Activated naive CD4-positive, alpha-beta T cell treated with anti-CD3 and anti-CD28 coated beads, Interleukin-2, amount 50 U/mL, for 16 hours (primary cell): ENCODE measurements at regions not wholly inside any gene's neighbourhood (a gene's known extent, or its start where the extent isn't known, plus 50 kb on each side); places are given as distances from the start of the nearest gene placed in this dataset.
"Not testable (repeated sequence)": the region's sequence is repeated elsewhere in the genome, so short reads cannot be mapped to it uniquely, and the experiment has no call there.

ENCODE experiments used
- DNase-seq: peaks from one replicate; pipeline ENCODE4 v3.0.0-alpha.2; 2020

DNA sequence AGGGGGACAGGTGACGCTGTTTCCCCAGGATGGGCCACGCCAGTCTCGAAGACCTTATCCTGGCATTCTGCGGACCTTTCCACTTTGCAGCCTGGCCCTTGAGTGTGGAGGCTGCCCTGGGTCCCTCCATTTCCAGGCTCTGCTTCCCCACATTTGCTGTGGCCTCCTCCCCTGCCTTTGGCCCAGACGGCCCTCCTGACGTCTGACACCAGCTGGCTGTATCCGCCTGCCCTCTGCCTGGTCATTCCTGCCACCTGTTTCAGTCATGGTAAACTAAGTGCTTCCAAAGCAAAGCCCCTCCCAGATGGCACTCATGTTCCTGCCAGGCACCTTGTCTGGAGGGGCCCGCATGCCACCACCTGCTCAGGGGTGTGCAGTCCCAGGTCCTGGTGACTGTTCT, 95.1 kb downstream of the ASB1 start:
- no peak for DNase-seq

DNA sequence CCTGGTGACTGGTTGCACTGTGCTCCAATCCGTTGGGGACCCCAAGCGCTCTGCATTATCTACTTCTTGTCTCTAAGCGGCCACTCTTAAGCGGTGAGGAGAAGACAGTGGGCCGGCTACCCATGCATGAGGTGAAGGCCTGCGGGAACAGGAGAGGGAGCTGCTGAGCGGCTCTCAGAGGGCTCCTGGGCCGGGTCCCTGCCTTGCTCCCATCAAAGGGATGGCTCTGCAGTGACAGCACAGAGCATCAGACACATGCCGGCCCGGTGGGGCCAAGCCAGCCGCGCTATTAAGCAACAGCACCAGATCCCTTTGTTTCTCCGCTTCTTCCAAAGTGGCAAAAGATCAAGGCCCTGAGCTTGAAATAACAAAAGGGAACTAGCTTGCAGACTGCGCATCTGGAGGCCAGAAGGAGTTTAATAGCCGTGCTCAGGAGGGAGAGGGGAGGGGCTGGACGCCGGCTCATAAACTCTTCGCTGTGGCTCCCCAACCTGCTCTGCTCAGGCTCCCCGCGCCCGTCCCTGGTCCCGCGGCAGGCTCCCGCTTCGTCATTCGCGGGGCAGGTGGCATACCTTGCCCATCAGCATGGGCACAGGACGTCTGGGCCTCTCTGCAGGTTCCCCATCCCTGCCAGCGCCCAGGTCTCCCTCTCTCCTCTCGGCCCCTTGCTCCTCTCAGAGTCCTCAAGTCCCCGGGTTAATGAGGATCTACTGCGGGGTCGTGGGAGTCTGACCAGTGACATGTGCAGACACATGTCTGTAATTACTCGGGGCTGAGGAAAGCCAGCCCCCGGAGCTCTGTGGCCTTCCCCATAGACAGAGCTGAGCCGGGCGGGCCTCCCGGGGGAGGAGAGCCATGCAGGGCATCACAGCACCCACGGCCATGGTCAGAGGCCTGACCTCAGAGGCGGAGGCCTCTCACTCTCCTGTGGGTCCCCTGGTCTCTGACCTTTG, 96.7 kb downstream of the ASB1 start:
- no peak for DNase-seq

DNA sequence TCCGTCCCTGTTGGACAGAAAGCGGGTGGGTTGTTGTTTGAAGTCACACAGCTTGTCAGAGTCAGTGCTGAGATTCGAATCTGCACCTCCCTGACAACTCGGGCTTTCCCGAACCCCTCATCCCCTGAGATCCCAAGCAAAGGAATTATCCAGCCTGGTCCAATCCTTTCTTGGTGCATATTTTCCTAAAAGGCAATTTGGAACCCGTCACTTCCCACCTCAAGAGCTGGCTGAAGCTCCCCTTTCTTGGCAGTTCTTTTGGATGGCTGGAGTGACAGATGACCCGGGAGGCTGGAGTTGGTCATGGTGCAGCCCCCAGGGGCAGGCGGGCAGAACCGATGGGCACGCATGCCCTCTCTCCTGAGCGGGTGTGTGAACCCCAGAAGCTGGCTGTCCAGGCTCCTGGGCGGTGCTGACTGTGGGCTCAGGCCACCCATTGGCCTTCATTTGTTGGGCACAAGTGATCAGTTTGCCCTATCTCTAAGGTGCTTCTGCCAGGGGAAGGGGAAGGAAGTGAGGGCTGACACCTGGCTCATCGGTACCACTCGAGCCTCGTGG, 97.8 kb downstream of the ASB1 start:
- DNase-seq, result no peak

DNA sequence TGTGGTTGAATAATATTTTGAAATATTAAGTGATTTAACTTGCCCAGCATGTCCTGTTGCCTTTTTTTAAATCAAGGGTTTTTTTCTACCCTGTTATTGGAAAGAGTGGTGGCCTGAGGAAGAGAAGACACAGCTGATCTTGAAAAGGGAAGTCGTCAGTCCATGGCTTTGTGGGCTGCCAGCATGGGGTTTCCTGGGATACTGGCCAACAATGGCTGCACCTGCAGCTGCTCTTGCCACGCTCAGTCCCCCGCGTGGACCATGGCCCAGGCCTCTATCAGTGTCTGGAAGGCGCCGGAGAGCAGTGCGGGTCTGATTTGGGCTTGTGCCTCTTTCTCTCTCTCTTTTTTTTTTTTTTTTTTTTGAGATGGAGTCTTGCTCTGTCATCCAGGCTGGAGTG, 99.3 kb downstream of the ASB1 start:
- DNase-seq, result no peak

DNA sequence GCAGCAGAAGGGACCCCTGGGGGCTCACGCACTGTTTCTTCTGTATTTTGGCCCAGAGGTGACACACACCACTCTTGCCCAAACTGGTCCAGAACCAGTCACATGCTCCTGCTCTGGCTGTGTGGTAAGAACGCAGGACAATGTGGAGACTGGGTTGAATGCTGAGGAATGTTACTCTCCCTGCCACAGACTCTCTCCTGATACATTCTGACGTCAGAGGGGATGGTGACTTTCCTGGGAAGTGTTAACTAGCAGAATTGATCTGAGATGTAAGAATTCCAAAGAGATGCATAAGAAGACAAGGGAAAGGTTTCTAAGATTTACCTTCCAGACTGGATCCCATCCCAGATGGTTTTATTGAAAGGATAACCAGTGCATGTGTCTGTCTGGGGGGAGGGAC, 100.8 kb downstream of the ASB1 start:
- no peak for DNase-seq

DNA sequence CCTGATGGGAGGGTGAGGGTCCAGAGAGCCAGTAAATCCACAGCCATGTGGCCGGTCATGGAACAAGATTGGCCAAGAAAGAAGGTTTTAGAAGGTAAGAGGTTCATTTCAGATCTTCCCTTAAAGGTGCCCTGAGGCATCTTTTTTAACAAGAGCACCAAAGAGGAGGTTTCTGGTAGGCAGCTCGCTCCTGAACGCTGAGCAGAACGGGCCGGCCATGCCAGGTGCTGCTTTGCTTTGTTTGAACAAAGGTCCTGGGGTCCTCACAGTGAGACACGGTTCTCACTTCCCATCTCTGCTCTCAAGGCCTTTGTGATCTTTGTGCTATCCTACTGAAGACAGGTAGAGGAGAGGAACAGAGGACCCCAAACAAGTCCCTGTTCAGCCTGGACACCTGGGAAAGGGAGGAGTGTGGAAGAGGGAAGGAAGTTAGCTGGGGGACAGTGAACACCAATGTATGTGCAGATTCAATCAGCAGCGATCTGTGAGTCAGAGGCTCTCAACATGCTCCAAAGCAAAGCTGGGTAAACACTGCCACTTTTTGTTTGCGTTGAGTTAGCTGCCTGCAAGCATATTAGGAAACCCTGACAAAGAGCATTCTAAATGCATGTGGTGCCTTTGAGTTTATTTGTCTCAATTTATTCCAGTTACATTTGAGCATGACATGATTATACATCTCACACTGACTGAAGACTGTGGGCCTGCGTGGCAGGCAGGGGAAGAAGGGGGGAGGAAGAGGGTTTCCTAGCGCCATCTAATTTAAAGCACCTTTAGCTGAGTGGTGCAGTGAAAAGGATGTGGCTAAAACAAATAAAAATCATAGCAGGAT, 102.4 kb downstream of the ASB1 start:
- DNase-seq, result no peak

DNA sequence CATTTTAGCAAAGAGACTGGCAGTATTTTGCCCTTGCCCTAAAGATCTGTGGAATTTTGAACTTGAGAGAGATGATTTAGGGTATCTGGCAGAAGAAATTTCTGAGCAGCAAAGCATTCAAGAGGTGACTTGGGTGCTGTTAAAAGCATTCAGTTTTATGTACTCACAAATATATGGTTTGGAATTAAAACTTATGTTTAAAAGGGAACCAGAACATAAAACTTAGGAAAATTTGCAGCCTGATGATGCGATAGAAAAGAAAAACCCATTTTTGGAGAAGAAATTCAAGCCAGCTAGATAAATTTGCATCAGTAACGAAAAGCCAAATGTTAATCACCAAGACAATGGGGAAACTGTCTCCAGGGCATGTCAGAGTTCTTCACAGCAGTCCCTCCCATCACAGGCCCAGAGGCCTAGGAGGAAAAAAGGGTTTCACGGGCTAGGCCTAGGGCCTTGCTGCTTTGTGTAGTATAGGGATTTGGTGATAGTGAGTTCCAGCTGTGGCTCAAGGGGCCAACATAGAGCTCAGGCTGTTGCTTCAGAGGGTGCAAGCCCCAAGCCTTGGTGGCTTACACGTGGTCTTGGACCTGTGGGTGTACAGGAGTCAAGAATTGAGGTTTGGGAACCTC, 104.4 kb downstream of the ASB1 start:
- DNase-seq, result not testable (repeated sequence)

DNA sequence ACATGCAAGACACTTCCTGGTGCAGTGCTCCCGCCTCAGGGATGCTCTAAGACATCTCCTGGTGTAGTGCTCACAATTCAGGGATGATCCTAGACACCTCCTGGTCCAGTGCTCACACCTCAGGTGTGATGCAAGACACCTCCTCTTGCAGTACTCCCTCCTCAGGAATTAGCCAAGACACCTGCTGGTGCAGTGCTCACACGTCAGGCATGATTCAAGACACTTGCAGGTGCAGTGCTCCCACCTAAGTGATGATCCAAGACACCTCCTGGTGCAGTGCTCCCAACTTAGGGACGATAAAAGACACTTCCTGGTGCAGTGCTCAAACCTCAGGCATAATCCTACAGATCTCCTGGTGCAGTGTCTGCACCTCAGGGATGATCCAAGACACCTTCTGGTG, 117.0 kb downstream of the ASB1 start:
- not testable (repeated sequence) for DNase-seq

DNA sequence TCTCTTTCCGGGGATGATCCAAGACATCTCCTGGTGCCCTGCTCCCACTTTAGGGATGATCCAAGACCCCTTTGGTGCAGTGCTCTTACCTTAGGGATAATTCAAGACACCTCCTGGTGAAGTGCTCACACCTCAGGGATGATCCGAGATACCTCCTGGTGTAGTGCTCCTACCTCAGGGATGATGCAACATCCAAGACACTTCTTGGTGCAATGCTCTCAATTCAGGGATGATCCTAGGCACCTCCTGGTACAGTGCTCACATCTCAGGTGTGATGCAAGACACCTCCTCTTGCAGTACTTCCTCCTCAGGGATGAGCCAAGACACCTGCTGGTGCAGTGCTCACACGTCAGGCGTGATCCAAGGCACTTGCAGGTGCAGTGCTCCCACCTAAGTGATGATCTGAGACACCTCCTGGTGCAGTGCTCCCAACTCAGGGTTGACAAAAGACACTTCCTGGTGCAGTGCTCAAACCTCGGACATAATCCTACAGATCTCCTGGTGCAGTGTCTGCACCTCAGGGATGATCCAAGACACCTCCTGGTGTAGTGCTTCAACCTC, 122.3 kb downstream of the ASB1 start:
- no peak for DNase-seq

DNA sequence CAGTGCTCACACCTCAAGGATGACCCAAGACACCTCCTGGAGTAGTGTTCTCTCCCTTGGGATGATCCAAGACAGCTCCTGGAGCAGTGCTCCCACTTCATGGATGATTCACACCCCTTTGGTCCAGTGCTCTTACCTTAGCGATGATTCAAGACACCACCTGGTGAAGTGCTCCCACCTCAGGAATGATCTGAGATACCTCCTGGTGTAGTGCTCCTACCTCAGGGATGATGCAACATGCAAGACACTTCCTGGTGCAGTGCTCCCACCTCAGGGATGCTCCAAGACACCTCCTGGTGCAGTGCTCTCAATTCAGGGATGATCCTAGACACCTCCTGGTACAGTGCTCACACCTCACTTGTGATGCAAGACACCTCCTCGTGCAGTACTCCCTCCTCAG, 123.1 kb downstream of the ASB1 start:
- DNase-seq, result no peak

DNA sequence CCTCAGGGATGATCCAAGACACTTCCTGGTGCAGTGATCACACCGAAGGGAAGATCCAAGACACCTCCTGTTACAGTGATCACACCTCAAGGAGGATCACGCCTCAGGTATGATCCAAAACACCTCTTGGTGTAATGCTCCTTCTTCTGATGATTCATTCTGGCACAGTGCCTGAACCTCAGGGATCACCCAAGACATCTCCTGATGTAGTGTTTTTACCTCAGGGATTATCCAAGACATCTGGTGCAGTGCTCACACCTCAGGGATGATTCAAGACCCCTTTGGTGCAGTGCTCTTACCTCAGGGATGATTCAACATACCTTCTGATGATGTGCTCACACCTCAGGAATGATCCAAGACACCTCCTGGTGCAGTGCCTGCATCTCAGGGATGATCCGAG, 124.4 kb downstream of the ASB1 start:
- DNase-seq, result no peak

DNA sequence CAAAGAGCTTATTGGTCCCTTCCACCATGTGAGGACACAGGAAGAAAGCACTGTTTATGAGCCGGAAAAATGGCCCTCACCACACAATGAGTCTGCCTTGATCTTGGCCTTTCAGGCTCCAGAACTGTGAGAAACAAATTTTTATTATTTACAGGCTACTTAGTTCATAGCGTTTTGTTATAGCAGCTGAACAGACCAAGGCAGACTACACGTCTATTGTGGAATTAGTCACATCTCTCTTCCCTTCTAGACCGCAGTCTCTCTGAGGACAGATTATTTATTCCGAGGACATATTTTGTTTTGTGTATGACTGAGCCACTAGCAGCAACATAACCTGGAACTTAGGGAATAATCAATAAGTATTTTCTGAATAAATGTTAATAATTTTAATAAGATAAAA, 125.5 kb downstream of the ASB1 start:
- no peak for DNase-seq

DNA sequence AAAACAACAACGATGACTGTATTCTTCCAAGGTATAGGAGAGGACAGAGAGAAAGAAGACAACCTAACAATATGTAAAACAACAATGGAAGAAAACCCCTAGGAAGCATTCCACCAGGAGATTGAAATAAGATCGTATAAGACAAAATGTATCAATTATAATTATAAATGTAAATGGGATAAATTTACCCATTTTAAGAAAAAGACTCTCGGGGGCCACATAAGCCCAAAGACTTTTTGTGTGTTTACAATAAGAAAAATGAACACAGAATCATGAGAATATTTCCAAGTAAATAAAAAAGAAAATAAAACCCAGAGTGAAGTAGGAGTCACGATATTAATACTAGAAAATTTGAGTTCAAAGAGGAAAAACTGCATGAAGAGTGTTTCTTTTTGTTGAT, 126.4 kb downstream of the ASB1 start:
- DNase-seq, result no peak

DNA sequence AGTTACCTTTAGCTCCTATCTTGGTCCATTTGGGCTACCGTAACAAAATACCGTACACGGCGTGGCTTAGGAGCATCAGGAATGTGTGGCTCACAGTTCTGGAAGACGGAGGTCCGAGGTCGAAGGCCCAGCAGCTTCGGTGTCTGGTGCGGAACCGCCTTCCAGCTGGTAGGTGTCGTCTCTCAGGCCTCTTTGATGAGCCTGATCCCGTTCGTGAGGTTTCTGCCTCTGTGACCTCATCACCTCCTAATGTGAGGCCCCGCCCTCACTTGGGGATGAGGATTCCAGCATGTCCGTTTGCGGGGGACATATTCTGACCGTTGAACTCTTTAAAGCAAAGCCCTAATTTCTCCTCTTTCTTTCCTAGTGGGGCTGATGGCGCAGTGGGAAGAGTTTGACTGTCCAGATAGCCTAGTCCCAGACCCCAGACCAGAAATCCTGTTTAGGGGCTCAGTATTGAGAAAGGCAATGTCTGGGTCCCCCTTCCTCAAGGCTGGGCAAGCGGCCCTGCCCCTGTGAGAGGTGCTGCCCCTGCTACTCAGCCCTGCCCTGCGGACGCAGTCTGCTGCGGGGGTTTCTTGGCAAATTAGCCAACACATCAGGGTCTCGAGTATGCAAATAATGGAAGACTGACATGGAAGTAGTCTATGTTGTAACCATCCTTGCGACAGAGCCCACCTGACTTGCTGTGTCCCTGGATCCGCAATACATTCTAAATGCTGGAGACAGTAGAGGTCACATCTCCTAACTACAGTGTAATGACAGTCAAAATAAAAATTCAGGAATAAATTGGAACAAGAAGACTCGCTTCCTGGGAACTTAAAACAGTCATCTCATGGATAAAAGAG, 128.0 kb downstream of the ASB1 start:
- no peak for DNase-seq

DNA sequence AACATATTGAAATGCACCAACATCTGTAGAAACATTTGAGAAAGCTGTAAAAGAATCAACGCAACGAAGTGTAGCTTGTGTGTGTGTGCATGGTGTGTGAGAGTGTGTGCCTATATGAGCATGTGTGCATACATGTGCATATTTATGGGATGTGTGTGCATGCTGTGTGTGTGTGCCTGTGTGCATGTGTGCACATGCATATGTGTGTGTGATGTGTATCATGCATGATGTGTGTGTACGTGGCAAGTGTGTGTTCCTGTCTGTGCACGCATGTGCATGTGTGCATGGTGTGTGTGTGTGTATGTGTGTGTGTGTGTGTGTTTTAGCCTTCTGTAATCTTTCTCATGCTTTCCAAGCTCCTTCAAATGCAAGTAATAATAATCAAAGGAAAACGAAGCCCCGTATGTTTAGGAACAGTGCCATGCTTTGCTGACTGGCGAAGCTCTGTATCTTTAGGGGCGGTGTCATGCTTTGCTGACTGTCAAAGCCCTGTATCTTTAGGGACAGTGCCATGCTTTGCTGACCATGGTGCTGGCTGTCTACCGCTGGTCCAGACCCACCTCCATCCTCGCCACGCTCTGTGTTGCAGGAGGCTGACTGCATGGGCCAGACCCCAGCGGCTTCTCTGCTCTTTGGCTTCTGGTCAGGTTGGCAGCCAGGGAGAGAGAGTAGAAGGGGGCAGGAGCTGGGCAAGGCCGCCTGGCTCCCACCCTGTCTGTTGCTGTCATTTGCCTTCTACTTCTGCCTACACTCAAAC, 129.2 kb downstream of the ASB1 start:
- DNase-seq, result no peak

DNA sequence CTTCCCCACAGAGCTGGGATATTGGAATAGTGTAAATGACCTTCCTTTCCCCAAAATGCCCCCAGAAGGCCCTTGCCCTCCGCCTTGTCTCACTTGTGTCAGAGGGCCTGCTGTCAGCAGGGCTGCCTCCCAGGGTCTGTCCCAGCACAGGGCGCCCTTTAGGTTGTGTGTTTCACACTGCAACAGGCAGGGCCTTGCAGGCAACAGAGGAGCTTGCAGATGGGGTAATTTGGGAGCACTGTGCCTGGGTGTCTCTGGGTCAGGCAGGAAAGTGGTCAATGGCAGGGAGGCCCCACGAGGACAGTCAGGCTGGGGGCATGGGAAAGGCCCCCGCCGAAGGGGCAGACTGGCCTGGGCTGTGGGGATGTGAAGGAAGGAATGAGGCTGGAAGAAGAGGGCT, 130.7 kb downstream of the ASB1 start:
- DNase-seq, result no peak

DNA sequence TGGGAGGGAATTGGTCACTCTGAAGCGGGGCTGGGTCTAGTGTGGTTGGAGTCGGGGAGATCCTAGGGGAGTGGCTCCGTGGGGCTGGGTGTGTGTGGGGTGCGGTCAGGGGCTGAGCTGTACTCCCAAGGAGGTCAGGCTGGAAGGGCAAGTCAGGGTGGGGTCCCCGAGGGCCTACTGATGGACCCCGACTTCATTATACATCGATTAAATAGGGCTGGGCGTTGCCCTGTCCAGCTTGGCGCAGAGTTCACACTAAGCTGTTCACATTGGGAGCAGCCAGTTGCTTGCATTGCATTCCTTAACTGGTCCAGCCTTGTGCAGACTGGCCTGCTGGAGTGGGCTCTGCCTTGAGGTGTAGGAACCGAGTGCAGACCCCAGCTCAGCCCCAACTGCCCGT, 131.2 kb downstream of the ASB1 start:
- DNase-seq, result no peak

DNA sequence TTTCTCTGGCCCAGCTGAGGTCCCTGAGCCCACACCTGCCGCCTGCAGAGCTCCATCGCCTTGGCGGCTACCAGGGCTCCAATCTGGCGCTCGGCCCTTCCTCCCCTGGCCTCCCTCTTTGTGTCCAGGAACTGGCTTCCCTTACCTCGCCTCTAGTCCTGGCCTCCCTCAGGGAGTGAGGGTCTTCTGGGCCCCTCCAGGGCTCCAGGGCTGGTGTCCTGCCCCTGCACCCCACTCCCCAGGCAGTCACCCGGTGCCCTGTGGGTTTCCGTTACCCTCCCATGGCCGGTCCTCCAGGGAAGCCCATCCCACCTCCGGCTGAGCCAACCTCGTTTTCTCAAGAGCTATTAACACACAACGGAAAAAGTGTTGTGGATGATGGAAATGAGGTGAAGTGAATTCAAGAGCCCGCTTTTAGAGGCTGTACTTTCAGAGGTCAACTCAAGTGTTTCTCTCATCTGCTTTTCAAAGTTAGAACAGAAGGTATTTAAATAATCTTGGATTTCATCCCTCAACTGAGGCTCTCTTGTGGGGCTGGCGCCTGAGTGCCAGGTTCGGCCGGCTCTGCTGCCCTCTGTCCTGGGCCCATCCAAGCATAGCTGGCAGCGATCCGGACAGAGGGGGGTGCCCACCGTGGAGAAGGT, 131.9 kb downstream of the ASB1 start:
- no peak for DNase-seq

DNA sequence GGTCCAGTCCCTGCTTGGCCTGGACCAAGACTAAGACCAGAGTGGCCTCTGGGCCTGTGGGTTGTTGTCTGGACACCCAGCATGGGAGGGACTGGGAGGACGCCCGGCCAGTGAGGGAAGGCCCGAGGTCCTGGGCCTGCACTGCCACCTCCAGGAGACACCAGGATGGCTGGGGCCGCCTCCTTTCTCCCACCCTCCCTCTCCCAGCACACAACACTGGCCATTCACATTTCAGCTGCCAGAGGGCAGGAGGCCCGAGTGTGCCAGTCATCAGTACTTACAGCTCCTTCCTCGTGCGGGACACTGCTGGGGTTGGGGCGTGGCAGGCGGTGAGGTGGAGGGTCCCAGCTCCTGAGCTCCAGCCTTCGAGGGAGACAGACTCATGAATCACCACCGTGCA, 133.5 kb downstream of the ASB1 start:
- no peak for DNase-seq

DNA sequence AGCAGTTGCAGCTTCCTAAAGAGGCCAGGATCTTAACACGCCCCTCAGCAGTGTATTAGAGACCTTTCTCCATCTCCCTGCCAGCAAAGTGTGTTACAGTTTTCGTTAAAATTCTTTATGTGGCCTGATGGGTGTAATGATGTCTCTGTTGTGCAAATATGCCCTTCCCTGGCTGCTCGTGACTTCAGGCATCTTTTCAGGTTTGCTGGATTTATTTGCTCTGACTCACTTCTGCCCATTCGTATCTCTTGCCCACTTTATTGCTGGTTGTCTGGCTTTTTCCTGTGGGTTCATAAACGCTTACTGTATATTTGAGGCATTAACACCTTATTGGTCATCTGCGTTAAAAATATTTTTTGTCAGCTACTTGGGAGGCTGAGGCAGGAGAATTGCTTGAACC, 134.5 kb downstream of the ASB1 start:
- DNase-seq, result no peak

DNA sequence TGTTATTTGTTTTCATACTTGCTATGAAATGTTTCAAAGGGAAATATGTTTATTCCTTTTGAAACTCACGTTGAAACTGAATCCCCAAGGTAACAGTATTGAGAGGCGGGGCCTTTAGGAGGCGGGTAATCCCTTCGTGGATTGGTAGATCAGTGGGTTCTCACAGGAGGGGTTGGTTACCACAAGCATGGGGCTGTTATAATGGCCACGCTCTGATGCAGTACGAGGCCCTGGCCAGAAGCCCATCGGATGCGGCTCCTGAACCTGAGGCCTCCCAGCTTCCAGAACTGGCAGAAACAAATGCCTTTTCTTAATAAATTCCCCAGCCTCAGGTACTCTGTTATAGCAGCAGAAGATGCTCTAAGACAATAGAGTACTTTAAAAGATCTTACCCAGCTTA, 135.7 kb downstream of the ASB1 start:
- no peak for DNase-seq
